Renal cortical epithelial cell (primary cell): ENCODE measurements at regions not wholly inside any gene's neighbourhood (a gene's known extent, or its start where the extent isn't known, plus 50 kb on each side); places are given as distances from the start of the nearest gene placed in this dataset.
"Not testable (repeated sequence)": the region's sequence is repeated elsewhere in the genome, so short reads cannot be mapped to it uniquely, and the experiment has no call there.

ENCODE experiments used
- DNase-seq: peaks from one replicate; pipeline ENCODE4 v3.0.0-alpha.2; 2011; ENCODE audit warnings: low read depth

DNA sequence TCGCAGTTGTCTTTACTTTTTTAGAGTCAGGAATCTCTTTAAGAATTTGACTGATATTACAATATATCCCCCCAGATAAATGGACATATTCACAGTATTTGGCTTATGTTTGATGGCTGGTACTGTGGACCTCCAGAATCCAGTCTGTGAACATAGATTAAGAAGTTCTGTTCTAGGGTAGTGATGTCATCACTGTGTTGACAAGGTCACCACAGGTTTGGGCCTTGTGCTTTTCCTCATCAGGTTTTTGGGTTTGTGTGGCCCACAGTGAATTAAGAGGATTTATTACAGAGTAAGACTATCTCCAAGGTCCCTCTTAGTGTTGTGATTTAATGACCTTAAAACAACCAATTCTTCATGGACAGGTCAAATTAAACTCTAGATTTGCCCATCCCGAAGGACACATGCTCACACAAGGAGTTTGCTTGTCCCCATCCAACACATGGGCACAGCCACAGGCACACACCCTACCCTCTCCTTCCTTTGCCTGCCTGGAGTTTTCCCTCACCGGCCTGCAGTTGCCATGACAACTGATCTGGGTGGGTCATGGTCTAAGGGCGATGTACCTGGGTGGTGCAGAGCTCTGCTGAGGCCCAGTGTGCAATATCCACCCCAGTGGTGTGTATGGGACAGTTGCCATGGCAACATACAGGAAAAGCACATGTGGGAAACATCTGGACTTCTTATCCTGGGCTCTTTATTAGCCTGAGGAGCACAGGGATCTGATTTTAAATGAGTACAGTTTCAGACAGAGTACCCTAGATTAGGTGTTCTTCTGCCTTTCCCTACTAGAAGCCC lies 98.6 kb downstream of the NAV1 start:
- no peak for DNase-seq

DNA sequence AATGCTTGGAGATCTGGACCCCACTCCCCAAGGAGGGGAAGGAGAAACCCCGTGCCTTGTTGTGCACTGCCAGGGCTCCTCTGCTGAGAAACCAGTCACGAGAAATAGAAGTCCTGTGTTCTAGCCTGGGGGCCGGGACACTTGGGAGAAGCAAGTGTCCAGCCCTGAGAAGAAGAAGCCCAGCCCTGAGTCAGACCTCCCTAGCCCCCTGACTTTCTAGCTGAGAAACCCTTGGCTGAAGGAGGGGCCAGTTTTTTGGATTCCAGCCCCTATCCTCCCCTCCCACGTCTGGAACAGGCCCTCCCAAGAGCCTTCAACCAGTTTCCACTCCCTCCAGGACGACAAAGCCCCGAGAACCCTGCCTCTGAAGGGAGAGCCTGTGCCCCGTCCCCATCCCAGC lies 100.5 kb downstream of the NAV1 start:
- no peak for DNase-seq

DNA sequence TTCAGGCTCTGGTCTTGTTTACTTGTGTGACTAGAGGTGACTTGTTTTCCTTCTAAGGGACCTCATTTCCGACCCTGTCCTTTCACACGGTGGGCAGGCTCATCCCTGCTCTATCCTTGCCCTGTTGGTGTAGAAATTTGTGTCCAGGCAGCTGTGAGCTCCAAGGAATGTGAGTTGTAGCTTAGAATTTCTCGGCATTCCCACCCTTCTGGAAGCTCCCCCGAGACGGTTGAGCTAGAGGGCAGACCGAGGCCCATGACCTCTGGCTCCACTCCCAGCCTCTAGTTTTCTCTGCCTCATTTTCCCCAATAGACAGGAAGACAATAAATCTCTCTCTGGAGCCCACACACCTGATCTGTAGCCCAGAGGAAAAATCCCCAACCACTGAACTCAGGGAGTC lies 100.9 kb downstream of the NAV1 start:
- no peak for DNase-seq

DNA sequence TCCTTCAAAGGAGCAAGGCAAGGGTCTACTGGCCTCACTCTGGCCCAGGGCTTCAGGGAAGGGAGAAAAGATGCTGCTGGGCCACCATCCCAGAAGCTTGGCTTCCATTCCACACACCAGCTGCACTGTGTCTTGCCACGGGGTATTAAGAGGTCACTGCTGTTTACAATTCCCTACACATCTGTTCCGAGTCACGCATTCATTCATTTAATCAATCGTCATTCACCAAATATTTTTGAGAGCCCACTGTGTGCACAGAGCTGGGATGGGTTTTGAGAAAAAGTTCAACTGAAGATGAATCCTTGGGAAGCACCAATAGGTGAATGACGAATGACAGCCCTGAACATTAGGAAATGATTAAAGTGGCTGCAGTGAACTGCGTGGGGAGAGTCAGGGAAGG lies 101.7 kb downstream of the NAV1 start:
- DNase-seq, result no peak

- no peak for DNase-seq
These were observed 102.8 kb downstream of the NAV1 start for GRCh38 chr1:201641524-201642253.

- no peak for DNase-seq
These were observed 104.8 kb downstream of the NAV1 start for GRCh38 chr1:201643835-201644104.

DNA sequence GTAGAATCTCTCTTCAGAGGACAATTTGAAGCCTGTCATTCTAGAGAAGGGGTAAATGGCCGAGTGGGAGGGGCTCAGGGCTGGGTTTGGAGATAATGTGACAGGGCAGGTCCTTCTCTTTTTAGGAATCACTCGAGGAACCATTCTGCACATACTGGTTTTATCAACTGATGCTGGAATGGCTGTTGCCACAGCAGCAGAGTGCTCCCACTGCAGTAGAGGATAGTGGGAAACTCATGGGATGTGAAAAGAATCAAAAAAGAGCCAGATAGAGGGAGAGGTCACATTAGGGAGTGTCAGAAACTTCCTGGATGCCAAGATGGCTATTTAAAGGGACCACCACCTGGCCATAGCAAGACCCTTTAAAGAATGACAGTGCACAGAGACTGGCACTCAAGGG lies 105.3 kb downstream of the NAV1 start:
- no peak for DNase-seq

- not testable (repeated sequence) for DNase-seq
These were observed 106.1 kb downstream of the NAV1 start for GRCh38 chr1:201645000-201645399.

GRCh38 chr1:201645956-201646355 lies 107.0 kb downstream of the NAV1 start:
- no peak for DNase-seq

DNA sequence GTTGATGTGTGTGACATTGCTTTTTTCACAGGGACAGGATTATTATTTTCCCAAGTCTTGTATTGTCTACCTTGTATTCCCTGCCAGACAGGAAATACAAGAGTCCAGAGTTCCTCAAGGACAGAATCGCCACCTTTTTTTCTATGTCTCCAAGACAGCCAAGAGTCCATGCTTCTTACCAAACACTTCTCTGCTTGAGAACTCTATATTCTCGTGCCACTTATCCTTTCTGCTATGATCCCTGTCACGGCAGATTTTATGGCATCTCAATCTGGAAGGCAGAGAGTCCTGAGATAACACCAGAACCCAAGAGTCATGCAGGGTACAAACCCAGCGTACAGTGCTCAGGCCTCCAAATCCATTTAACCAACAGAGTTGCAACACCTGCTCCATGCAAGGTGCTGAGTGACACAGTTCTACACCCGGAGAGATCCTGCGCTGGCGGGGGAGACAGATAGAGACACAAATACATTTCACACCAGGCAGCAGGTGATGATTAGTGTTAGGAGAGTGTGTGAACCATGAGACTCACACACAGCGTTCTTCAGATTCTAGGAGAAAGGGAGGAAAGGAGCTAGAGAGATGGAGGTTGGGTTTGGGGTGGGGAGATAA lies 107.6 kb downstream of the NAV1 start:
- DNase-seq, result no peak

- DNase-seq, result no peak
These were observed 108.2 kb downstream of the NAV1 start for GRCh38 chr1:201647094-201647493.

DNA sequence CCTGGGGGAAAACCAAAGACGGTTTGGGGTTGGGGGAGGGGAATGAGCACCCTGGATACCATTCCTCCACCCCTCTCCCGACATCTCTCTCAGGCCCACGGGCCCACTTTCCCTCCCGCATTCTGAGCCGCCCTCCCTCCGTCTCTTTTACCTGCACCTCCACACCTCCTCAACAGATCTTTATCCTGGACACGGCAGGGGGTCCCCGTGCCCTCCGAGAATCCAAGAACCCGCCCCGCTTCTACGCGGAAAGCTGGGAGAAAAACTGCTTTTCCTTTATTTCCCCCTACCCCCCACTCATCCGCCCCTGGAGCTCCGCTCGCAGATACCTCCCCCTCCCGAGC lies 108.8 kb downstream of the NAV1 start:
- no peak for DNase-seq

GRCh38 chr1:201648066-201648906 lies 109.4 kb downstream of the NAV1 start:
- DNase-seq, result no peak

DNA sequence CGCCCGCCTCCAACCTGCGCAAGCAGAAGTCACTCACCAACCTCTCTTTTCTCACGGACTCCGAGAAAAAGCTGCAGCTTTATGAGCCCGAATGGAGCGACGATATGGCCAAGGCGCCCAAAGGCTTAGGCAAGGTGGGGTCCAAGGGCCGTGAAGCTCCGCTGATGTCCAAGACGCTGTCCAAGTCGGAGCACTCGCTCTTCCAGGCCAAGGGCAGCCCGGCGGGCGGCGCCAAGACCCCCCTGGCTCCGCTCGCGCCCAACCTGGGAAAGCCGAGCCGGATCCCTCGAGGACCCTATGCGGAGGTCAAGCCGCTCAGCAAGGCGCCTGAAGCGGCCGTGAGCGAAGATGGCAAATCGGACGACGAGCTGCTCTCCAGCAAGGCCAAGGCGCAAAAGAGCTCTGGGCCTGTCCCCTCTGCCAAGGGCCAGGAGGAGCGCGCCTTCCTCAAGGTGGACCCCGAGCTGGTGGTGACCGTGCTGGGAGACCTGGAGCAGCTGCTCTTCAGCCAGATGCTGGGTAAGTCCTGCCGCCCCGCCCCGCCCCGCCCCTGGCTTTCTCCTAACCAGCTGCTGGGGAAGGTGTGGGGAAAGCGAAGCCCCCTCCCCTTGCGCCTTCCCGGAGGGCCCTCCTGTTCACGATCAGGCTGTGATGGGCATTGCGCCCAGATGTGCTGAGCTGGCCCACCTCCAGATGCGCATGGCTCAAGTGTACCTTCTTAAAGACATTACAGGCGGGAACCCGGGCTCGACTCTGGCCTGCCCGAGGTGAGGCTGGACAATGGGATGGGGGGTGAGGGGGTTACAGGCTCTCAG lies 110.2 kb downstream of the NAV1 start:
- DNase-seq, result no peak

- DNase-seq, result no peak
These were observed 111.1 kb downstream of the NAV1 start for GRCh38 chr1:201649761-201650622.

- peak; percentile 26 for DNase-seq
These were observed 111.7 kb downstream of the NAV1 start for GRCh38 chr1:201650623-201650933.

GRCh38 chr1:201652181-201652580 lies 113.3 kb downstream of the NAV1 start:
- no peak for DNase-seq

- no peak for DNase-seq
These were observed 114.3 kb downstream of the NAV1 start for GRCh38 chr1:201653233-201653632.

GRCh38 chr1:201653883-201654282 lies 115.0 kb downstream of the NAV1 start:
- peak; percentile 57 for DNase-seq

DNA sequence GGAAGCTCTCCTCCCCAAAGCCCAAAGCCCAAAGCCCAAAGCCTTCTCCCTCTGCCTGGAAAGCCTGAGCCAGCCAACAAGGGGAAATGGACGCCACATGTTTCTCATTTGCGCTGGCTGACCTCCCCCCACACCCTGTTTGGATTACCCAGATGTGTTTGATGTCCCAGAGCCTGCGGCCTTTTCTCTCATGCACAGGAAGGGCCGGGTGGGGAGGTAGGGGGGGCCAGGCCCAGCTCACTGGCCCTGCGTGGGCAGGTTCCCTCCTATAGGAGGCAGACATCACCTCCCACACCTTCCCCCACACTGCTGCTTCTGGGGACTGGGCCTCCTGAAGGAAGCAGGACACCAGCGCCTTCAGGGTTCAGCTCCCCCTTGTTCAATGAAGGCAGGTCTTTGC lies 116.3 kb downstream of the NAV1 start:
- no peak for DNase-seq

DNA sequence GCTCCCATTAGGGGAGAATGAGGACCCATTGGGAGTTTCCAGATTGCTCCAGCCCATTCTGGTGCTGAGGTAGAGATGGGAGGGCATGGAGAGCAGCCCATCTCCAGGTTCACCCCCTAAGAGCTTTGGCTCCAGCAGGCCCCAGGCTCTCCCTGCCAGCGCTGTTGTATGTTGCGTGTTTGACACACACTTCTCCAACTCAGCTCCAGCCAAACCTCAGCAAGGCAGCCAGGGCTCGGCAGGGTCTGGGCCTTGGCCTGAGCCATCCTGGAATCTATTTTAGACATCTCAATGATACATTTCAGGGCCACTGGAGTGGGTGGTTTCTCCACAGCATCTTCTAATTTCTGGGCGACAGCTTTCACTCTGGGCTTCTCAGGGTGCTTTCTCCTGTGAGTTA lies 117.0 kb downstream of the NAV1 start:
- no peak for DNase-seq
